ENCODE measurements at regions not wholly inside any gene's neighbourhood (a gene's known extent, or its start where the extent isn't known, plus 50 kb on each side); places are given as distances from the start of the nearest gene placed in this dataset.

DNA sequence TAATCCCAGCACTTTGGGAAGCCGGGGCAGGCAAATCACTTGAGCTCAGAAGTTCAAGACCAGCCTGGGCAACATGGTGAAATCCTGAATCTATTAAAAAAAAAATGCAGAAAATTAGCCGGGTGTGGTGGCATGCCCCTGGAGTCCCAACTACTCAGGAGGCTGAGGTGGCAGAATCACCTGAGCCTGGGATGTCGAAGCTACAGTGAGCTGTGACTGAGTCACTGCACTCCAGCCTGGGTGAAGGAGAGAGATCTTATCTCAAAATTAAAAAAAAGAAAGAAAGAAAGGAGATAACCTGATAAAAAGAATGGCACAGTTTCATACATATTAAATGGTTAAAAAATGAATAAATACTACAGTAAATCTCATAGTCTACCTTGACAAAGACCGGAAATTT is 123.6 kb upstream of the TNFAIP3 start:
- TF ChIP-seq, protein P1, sequence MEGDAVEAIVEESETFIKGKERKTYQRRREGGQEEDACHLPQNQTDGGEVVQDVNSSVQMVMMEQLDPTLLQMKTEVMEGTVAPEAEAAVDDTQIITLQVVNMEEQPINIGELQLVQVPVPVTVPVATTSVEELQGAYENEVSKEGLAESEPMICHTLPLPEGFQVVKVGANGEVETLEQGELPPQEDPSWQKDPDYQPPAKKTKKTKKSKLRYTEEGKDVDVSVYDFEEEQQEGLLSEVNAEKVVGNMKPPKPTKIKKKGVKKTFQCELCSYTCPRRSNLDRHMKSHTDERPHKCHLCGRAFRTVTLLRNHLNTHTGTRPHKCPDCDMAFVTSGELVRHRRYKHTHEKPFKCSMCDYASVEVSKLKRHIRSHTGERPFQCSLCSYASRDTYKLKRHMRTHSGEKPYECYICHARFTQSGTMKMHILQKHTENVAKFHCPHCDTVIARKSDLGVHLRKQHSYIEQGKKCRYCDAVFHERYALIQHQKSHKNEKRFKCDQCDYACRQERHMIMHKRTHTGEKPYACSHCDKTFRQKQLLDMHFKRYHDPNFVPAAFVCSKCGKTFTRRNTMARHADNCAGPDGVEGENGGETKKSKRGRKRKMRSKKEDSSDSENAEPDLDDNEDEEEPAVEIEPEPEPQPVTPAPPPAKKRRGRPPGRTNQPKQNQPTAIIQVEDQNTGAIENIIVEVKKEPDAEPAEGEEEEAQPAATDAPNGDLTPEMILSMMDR (conservative IDR thresholded peaks at IDR 0.05; ENCODE audit: low read depth, low read length), result no peak
- TF ChIP-seq EZH2 (IDR thresholded peaks at IDR 0.05; ENCODE audit: low read length, unreplicated experiment) (no peak), EZH2phosphoT487 (IDR thresholded peaks at IDR 0.05; ENCODE audit: borderline replicate concordance, low read length) (no peak)

Data from PC-3 (cell line).